HG03571 (cell line): ENCODE measurements at regions not wholly inside any gene's neighbourhood (a gene's known extent, or its start where the extent isn't known, plus 50 kb on each side); places are given as distances from the start of the nearest gene placed in this dataset.
"Not testable (repeated sequence)": the region's sequence is repeated elsewhere in the genome, so short reads cannot be mapped to it uniquely, and the experiment has no call there.

Source experiments
- ATAC-seq: cut with Tn5 transposase; IDR thresholded peaks from one replicate; pipeline ENCODE4 v1.9.1; 2021; ENCODE audit not compliant: unreplicated experiment

GRCh38 chr4:106603471-106603870 lies 234.9 kb upstream of the GIMD1 start:
- ATAC-seq: no peak

GRCh38 chr4:106602711-106603110 lies 234.1 kb upstream of the GIMD1 start:
- ATAC-seq: no peak

- no peak for ATAC-seq
Observed at GRCh38 chr4:106601519-106601918, 232.9 kb upstream of the GIMD1 start.

- no peak for ATAC-seq
Observed at GRCh38 chr4:106595906-106596305, 227.3 kb upstream of the GIMD1 start.

GRCh38 chr4:106594291-106594952 lies 225.8 kb upstream of the GIMD1 start:
- ATAC-seq: no peak

GRCh38 chr4:106588891-106589290 lies 220.3 kb upstream of the GIMD1 start:
- no peak for ATAC-seq

GRCh38 chr4:106587558-106587957 lies 219.0 kb upstream of the GIMD1 start:
- ATAC-seq: no peak

GRCh38 chr4:106585915-106586349 lies 217.4 kb upstream of the GIMD1 start:
- no peak for ATAC-seq

GRCh38 chr4:106584337-106584989 lies 215.9 kb upstream of the GIMD1 start:
- no peak for ATAC-seq

- ATAC-seq: no peak
Observed at GRCh38 chr4:106583567-106583966, 215.0 kb upstream of the GIMD1 start.

GRCh38 chr4:106583108-106583507 lies 214.5 kb upstream of the GIMD1 start:
- ATAC-seq: no peak

- ATAC-seq: no peak
Observed at GRCh38 chr4:106582103-106582502, 213.5 kb upstream of the GIMD1 start.

GRCh38 chr4:106579236-106579635 lies 210.7 kb upstream of the GIMD1 start:
- no peak for ATAC-seq

- ATAC-seq: no peak
Observed at GRCh38 chr4:106569146-106570031, 200.8 kb upstream of the GIMD1 start.

- ATAC-seq: no peak
Observed at GRCh38 chr4:106565727-106566126, 197.1 kb upstream of the GIMD1 start.

- not testable (repeated sequence) for ATAC-seq
Observed at GRCh38 chr4:106563637-106564036, 195.1 kb upstream of the GIMD1 start.

GRCh38 chr4:106551724-106552123 lies 183.1 kb upstream of the GIMD1 start:
- no peak for ATAC-seq

GRCh38 chr4:106548446-106549044 lies 180.0 kb upstream of the GIMD1 start:
- ATAC-seq: no peak

GRCh38 chr4:106546370-106546769 lies 177.8 kb upstream of the GIMD1 start:
- ATAC-seq: no peak

- ATAC-seq: not testable (repeated sequence)
Observed at GRCh38 chr4:106542609-106543008, 174.0 kb upstream of the GIMD1 start.

GRCh38 chr4:106541253-106541652 lies 172.7 kb upstream of the GIMD1 start:
- no peak for ATAC-seq
